Fibroblast of skin of abdomen (primary cell): ENCODE measurements at regions not wholly inside any gene's neighbourhood (a gene's known extent, or its start where the extent isn't known, plus 50 kb on each side); places are given as distances from the start of the nearest gene placed in this dataset.

ENCODE experiments used
- DNase-seq: peaks from one replicate; pipeline ENCODE4 v3.0.0-alpha.2; 2013

DNA sequence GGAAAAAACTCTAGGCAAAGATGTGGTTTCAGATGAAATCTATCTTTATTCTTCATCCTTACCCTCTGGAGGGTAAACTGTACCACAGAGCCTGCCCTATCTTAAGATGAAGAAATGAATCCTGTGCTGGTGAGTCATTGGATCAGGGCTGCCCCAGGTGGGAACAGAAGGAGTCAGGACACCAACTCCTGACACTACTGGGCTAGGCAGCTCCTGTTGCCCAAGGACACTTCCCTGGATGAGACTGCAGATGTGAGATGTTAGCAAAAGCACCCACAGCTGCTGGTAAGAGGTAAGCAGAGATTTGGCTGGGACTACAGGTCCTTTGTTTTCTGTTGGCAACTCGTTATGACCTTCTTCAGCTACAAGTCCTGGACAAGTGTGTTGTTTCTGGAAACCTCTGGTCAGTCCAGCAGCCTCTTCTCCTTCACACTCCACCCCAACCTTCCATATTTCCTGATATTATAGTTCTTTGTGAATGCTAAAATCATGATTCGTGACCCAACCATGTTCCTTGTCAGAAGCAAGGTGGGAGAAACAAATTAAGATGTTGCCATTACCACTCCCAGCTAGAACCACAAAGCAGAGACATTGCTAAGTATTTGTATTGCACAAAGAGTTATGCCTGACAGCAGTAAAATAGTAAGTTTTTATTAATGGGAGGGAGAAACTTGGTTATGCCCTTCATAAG, 104.2 kb upstream of the TGFBR2 start:
- DNase-seq: peak; percentile 44

DNA sequence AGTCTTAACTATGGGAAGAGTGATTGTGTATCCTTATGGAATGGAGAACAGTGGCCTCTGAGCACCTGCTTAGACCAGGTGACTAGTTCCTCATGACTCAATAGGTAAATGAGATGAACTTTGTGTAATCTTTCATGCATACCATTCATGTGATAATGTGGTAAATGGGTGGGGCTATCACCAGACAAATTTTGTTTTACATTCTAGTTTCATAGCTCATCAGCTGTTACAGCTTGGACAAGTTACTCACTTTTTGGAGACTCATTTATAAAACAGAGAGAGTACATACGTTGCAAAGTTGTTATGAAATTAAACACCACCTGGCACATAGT, 103.7 kb upstream of the TGFBR2 start:
- peak; percentile 59 for DNase-seq

DNA sequence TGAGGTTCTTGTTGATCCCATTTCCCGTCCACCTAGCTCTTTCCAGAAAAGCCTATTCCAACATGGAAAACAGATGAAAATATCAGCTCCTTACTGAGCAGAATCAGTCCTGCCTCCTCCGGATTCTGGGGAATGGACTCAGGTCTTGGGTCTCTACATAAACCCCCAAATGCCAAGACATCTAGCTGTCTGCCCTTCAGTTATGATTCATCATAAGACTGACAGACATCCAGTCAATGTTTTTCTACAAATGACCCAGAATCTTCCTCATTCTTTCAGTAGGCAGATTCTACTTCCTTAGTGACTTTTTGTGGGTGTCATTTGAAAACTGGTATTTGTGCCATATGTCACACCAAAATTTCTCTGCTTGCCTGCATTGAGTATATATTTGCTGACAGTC, 103.0 kb upstream of the TGFBR2 start:
- DNase-seq: no peak

DNA sequence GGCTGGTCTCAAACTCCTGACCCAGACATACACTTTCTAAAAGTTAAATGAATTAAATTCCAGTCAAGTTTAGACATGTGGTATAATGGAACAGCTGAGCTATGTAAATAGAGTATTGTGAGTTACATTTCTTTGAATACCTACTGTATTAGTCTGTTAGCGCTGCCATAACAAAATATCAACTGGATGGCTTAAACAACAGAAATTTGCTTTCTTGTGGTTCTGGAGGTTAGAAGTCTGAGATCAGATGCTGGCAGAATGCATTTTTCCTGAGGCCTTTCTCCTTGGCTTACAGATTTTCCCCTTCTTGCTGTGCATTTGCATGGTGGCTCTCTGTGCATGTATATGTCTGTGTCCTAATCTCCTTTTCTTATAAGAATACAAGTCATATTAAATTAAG, 101.5 kb upstream of the TGFBR2 start:
- DNase-seq: peak; percentile 16

DNA sequence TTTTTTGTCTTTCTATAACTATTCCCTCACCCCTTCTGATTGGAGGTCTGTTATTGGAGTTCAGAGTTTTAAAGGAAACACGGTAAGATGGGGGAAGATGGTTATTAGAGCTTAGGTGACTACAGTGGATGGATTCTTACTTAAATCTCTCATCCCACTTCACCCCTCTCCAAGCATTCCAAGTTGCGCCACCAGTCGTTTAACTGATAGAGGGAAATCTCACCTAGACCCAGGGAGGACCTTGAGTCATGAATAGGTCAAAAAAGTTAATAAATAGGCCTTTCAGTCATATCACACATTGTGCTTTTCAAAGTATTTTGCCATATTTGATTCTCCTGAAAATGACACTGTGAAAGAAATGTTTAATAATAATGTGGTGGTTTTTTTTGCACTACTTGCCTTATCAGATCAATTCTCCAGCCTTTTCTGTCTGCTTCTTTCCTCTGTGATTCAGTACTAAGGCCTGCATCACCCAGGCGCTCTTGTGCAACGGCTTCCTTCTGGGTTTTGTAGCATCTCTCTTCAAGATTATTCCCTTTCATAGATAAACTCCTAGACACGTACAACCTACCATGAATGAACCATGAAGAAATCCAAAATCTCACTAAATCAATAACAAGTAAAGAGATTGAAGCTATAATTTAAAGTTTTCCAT, 100.4 kb upstream of the TGFBR2 start:
- peak; percentile 28 for DNase-seq

DNA sequence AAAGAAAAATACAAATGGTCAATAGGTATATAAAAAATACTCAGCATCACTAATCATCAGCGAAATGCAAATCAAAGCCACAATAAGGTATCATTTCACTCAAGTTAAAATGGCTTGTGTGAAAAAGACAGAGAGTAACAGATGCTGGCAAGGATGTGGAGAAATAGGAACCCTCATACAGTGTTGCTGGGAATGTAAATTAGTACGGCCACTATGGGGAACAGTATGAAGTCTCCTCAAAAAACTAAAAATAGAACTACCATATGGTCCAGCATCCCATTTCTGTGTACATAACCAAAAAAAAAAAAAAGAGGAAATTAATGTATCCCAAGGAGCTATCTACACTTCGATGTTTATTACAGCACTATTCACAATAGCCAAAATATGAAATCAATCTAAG, 98.1 kb upstream of the TGFBR2 start:
- DNase-seq: no peak

DNA sequence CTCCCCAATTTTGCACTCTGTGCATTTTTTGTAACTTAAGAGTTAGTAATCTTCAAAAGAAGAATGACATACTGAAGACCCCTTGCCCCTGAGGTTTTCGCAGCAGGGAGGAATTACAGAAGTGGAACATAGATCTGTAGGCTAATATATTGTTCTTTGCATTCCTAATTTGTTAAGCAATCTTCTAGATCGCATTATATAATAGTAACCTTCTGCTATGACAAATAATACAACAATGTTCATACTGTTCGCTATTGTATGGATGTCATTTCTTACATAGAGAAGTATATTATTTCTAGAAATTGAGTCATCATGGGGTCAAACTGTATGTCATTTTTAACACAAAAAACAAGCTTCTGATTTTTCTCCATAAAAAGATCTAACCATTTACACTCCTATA, 95.8 kb upstream of the TGFBR2 start:
- peak; percentile 90 for DNase-seq

DNA sequence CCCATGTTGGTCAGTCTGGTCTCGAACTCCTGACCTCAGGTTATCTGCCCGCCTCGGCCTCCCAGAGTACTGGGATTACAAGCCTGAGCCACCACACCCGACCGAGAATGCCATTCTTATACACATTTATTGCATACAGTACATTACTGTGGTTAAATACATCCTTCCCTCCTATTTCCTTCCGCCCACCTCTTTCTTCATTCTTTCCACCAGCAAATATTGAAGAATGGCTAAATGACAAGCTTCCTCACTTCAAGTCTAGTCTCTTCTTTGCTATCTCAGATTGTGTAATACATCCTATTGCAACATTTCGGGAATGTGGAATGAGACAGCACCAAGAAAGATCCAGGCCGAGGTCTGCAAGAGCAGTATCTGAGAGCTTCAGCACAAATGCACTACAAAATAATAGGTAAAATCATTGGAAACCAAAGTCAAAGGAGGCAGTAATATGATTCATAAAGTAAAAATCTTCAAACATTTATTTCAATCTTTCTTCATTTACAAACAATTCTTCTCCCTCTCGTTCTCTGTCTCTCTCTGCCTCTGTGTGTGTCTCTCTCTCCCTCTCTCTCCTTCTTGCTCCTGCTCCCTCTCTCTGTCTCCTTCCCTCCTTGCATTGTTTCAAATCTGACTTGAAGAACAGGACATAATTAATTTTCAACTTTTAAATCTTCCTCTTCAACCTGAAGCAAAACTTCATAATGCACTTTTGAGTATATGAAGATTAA, 94.7 kb upstream of the TGFBR2 start:
- DNase-seq: peak; percentile 99

DNA sequence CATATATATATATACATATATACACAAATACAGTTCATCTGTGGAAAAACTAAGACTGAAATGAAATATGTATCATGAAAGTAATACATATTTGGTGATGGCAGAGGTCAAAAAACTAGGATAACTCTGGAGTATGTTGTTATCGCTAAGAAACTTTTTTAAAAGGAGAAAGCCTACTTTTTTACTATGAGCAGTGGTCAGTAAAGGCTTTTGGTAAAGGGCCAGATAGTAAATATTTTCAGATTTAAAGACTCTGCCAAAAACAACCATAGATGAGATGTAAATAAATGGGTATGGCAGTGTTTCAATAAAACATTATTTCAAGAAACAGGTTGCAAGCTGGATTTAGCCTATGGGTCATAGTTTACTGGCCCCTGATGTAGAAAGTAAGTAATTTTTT, 93.8 kb upstream of the TGFBR2 start:
- no peak for DNase-seq

DNA sequence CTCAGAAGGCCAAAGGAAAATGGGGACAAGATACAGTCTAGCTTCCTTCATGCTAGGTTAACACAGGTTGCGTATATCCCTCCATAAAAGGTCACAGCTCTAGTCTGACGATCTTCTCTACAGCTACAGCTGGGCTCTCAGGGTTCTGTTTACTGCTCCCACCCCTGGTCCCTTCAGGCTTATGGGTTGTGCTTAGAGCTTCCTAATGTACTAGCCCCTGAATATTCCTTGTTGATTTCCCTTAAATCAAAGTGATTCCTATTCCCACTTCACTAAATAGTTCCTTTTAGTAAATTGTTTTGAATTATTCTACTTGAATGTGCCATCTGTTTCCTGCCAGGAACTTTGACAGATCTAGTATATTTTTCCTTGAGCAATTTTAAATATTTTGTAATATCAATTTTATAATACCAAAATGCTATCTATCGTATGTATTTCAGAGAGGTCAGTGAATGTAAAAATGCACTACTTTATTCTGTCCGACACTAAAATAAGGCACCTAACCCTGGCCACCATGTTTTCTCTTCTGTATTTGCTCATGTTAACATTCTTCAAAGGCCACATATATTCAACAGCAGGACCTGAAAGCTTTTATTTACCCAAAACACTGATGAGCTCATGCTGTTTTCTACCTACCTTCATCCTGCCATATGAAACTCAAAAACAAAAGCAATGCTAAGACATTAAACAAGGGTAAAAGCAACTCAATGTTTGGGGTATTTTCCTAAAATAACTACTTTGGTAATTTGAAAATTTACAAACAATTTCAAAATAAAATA, 92.8 kb upstream of the TGFBR2 start:
- DNase-seq: no peak

DNA sequence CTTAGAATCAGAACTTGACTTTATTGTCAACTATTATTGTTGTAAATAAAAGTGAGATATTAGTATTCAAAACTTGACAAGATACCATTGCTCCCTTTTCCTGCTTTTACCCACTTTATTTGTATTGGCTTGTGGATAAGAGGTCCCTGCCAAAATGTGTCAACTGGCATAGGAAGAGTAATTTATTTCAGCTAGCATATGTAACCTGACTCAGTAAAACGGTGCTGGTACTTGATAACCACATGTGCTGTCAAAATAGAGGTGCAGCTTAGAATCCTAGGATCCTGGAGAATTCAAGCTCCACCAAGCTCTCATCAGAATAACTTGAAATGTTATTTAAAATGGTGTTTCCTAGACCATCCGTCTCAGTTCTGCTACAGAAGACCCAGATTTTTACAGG, 90.2 kb upstream of the TGFBR2 start:
- peak; percentile 36 for DNase-seq

DNA sequence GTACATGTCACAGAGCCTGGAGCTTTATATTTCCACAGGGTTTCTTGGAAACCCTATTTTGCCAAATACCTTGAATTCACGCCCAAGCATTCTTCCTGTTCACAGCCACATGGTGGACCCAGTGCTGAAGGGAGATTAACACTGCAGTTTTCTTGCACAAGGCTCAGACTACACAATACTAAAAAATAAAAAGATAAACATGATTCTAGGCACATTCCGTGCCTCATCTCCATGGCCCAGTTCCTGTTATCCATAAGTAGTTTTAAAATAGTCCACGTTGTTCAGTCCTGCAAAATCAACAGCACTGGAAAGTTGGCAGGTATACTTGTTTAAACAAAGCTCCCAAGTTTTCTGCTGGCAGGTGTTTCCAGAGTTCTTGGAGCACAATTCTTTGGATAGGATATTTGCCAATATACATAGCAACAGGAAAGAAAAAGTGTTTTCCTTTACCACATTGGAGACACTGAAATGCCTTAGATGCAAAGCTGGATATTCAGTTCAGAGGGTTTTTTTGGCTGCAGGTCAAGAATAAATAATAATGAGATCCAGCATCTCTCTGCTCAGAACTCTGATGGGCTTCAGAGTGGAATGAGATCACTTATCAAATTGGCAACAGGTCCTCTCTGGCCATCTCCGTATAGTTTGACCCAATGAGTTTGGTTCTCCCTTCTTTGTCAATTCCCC, 88.1 kb upstream of the TGFBR2 start:
- DNase-seq: peak; percentile 22

DNA sequence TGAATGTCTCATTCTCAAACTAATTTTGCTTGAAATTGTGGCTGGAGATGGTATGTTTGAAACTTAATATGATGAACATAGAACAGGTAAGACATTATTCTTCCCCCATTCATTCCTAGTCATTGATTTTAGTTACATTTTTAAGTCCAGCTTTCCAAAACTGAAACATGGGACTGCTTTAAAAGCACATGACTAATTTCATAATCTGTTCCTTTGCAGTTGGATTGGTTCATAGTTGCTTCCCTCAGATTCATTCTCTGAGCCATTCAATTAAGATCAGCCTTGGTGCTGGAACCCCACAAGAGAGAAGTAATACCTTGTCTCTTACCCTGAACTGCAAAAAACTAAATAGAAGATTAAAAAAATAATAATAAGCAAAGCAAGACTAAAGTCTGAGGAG, 87.5 kb upstream of the TGFBR2 start:
- no peak for DNase-seq

DNA sequence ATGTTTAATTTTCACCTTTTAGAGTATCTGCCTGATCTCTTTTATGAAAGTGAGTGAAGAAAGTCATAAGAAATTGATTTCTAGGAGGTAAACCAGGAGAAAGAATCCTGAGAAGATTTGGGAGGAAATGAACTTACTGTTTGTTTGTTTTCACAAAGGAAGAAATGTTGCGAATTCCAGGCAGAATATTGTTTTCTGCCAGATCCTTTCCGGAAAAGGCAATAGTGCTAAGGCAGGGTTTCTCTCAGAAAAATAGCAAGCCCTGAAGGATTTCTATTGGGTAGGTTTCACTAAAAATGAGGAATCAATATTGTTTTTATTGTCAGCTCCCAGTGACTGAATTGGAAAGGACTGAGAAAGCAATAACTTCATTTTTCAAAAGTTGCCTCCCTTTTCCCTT, 85.7 kb upstream of the TGFBR2 start:
- DNase-seq: no peak

DNA sequence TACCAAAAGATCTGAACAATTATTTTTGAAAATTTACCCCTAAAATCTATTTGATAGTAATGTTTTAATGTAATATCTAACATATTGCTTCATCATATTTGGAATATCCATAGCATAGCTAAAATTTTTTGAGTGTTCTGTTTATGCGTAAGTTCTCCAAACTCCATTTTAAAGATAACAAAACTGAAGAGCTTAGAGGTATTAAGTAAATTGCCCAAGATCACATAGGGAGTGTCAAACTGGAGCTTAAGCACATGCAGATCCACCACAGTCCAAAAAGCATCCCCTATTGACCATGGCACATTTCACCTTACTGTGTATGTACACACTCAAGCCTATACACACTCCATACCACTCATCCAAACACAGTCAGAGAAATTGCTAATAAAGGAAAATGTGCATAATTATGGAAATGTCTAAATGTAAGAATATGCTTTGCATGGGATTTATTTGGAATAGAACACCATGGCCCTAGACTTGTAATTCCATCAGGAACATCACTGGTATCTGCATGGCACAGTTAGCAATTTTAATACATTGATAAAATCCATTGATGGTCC, 85.2 kb upstream of the TGFBR2 start:
- DNase-seq: no peak

DNA sequence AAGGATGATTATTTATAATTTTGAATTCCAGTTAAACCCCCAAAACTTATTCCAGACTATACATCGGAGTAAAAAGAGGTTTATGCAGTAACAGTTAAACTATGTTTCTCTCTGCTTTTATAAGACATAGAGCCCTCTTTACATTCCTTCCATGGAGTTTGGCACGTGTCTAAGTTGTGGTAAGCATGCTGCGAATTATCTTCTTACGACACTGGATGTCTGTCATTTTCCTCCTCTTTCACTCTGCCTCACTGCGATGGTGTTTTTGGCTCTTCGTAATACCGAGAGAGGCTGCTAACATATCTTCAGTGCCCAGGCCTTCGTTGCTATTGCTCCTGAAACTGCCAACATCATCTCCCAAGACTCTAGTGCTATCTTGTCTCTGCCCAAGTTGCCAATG, 83.9 kb upstream of the TGFBR2 start:
- peak; percentile 32 for DNase-seq

DNA sequence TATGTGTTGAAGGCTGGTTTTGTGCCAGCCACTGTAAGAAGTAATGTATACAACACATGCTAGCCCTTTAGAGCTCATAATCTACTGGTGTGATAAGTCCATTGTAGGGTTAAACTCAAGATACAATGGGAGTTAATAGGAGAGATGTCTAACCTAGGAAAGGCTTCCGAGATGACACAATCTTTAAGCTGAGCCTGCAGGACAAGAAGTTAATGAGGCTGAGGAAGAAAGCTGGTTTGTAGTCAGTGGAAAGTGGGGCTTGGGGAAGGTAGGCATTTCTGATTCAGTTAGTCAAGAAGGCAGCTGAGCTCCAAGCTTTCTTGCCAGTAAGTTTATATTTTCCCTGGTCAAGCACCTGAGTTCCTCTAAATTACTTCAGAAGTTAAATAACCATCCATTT, 83.0 kb upstream of the TGFBR2 start:
- DNase-seq: no peak

DNA sequence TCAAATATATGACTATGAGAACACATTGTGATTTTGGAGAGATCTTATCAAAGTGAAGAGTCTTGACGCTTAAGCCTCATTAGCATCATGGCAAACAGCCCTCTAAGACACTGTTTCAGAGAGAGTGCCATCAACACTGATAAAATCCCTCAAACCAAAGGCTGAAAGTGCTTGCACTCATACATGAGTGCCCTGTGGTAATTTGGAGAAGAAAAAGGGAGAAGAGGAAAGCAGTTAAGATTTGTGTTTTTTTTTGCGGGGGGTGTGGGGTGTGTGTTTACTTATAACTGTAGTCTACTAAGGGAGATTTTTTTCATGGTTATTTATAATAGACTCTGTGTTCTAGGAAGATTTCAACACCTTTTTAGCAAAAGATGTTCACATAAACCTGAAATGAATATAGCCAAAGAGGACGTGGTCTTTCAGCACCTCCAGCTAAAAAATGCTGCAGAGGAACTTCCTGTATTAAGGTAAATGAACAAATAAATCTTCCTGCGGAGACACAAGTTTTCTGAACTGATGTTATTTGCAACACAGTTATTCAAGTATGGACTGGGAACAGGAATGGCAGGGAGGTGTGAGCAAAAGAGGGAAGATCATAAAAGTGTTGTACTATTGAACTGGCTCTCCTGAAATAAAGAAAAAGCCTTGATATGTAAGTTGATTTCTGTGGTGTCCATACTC, 81.9 kb upstream of the TGFBR2 start:
- no peak for DNase-seq

DNA sequence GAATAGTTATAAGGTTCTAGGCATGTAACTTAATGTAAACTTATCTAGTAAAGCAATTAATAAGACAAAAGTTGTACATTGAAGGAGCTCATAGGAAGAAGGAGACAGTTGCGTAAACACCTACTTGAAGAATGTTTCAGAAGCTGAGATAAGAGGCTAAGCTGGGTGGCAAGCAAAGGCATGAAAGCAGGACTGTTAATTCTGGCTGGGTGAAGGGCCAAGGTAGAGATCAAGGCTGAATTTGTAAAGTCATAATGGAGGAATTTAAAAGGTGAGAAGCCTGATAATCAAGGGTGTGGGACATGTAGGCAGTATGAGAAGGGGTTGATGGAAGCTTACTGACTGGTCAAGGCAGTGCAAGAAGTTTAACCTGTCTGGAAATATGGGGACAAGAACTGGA, 80.4 kb upstream of the TGFBR2 start:
- DNase-seq: no peak

DNA sequence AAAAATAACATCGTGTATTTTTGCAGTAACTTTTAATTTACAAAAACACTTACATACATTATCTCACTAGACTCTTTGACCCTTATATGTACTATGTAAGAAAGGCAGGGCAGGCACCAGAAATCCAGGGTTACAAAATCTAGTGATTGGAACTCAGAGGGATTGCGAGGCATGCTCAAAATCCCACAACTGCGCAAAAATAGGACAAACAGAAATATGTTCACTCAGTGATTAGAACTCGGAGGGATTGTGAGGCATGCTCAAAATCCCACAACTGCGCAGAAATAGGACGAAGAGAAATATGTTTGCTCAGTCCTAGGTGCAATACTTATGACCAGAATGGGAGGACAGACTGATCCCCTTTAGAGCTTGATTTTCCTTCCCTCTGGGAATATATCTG, 79.2 kb upstream of the TGFBR2 start:
- DNase-seq: no peak

DNA sequence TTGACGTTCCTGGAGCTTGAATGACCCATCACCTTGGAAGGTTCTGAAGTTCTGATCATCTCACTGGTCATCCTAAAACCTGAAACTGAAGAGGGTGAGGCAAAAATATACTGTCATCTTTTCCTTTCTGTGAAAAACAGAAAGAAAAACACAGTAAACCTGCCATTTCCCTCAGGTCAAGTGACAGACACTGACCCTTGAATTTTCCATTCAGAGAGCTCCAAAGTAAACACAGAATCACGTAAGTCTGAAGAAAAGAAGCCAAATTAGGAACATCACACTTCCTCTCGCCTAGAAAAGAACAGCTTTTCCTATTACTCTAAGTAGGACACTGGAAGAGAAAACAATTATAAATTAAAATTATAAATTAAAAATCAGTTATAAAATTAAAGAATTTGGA, 78.7 kb upstream of the TGFBR2 start:
- DNase-seq: no peak

DNA sequence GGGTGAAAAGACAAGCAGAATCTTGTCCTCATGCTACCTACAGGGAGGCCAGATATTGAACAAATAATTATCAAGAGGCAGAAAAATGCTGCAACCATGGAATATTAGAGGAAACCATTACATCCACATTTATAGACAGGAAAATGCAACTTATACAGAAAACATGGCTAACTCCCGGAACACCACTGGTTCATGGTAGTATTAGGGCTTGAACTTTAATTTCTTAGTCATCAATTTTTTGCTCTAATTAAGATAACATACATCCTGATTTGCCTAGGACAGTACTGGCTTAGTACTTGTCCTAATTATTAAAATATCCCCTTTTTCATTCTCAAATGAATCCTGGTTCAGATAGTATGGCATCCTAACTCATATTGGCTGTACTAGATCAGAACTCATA, 76.3 kb upstream of the TGFBR2 start:
- DNase-seq: no peak
